OCI-LY7 (cell line): ENCODE measurements at regions not wholly inside any gene's neighbourhood (a gene's known extent, or its start where the extent isn't known, plus 50 kb on each side); places are given as distances from the start of the nearest gene placed in this dataset.

Experiments used
- EZH2phosphoT487 ChIP-seq: fragments of 200-600 bp; sonication (generic); IDR thresholded peaks from 2 replicates; pipeline ENCODE4 v1.6.1; 2018; ENCODE audit warnings: low read depth, borderline replicate concordance, mild to moderate bottlenecking, mixed run types, antibody characterized with exemption, low read length, moderate library complexity, mixed read lengths
- TF ChIP-seq, protein P1 (sequence below): fragments of 200-600 bp; sonication (generic); conservative IDR thresholded peaks from 2 replicates; pipeline ENCODE4 v1.5.1; 2014; ENCODE audit warnings: mild to moderate bottlenecking, antibody characterized with exemption, low read length, moderate library complexity, mixed read lengths

DNA sequence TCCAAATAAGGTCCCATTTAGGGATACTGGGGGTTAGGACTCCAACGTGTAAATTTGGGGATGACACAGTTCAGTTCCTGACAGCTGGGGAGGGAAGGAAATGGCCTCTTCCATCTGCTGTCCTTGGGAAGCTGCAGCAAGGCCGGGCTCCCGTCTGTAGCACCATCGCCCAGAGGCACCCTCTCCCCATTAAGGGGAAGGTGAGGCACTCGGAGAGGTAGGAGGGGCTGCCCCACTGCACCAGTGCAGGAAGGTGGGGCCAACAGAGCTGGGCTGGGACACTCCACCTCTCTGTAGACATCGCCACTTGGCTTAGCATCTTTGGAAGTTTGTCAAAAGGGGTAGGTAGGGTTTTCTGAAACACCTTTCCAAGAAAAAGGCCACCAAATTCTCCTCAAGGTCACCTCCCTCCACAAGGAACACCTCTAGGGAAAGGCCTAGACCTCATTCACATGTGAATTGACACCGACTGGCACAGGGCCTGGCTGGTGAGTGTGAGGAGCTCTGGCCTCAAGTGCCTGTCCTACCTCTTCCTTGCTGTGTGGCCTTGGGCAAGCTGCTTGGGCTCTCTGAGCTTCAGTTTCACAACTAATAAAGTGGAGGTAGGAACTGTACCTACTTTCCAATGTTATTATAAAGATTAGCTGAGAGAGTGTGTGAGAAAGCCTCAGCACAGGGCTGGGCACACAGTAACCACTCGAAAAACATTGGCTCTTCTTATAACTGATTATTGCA is 75.0 kb upstream of the NEURL1B start:
- TF ChIP-seq, protein P1, sequence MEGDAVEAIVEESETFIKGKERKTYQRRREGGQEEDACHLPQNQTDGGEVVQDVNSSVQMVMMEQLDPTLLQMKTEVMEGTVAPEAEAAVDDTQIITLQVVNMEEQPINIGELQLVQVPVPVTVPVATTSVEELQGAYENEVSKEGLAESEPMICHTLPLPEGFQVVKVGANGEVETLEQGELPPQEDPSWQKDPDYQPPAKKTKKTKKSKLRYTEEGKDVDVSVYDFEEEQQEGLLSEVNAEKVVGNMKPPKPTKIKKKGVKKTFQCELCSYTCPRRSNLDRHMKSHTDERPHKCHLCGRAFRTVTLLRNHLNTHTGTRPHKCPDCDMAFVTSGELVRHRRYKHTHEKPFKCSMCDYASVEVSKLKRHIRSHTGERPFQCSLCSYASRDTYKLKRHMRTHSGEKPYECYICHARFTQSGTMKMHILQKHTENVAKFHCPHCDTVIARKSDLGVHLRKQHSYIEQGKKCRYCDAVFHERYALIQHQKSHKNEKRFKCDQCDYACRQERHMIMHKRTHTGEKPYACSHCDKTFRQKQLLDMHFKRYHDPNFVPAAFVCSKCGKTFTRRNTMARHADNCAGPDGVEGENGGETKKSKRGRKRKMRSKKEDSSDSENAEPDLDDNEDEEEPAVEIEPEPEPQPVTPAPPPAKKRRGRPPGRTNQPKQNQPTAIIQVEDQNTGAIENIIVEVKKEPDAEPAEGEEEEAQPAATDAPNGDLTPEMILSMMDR = no peak
- TF ChIP-seq EZH2phosphoT487 = no peak
